NCI-H774 (cell line): ENCODE measurements at regions not wholly inside any gene's neighbourhood (a gene's known extent, or its start where the extent isn't known, plus 50 kb on each side); places are given as distances from the start of the nearest gene placed in this dataset.
"Not testable (repeated sequence)": the region's sequence is repeated elsewhere in the genome, so short reads cannot be mapped to it uniquely, and the experiment has no call there.

Source experiments
- DNase-seq: peaks from one replicate; lab custom pipeline; 2025; lab: John Stamatoyannopoulos, UW

- DNase-seq, result no peak
Observed at GRCh38 chr10:35993591-35994515, 351.8 kb upstream of the FZD8 start.

GRCh38 chr10:35992107-35992506, 350.0 kb upstream of the FZD8 start:
- no peak for DNase-seq

- DNase-seq, result no peak
Observed at GRCh38 chr10:35986756-35987502, 344.8 kb upstream of the FZD8 start.

- DNase-seq, result no peak
Observed at GRCh38 chr10:35979116-35979515, 337.0 kb upstream of the FZD8 start.

- DNase-seq, result peak; percentile 45
Observed at GRCh38 chr10:35973912-35974591, 332.0 kb upstream of the FZD8 start.

DNA sequence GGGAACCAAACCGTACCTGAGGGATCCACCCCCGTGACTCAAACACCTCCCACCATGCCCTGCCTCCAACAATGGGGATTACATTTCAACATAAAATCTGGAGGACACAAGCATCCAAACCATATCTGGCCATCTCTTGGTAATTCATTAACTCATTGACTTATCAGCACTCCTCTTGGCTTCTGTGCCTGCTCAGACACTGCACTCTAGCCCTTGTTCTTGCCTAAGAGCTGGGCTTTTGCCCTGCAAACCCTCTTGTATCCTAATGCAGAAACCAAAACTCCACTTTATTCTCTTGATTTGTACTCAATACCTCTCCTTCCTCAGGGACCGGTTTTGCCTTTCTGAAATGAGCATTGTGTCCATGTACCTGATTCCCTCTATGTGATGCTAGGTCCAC, 330.2 kb upstream of the FZD8 start:
- DNase-seq, result no peak

GRCh38 chr10:35971397-35971796, 329.3 kb upstream of the FZD8 start:
- no peak for DNase-seq

GRCh38 chr10:35963685-35964084, 321.6 kb upstream of the FZD8 start:
- DNase-seq, result no peak

GRCh38 chr10:35961501-35961900, 319.4 kb upstream of the FZD8 start:
- DNase-seq, result no peak

DNA sequence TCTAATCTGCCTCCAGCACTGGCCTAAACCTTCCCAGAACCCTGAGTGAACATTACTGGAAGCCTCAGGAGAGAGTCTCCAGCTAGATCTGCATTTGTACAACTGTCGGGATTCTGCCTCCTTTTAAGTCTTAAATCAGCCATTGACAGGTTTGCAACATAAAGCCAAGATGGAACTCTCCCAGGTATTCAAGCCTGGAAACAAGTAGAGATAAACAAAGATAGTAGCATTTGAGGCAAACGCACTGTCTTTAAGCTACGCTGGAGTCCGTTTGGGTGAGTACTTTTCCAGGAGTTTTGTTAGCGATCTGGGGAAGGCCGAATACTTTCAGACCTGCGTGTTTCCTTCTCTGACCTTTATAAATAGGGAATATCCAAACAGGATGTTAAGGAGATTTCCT, 317.2 kb upstream of the FZD8 start:
- DNase-seq, result no peak

- DNase-seq, result not testable (repeated sequence)
Observed at GRCh38 chr10:35958609-35959008, 316.5 kb upstream of the FZD8 start.

DNA sequence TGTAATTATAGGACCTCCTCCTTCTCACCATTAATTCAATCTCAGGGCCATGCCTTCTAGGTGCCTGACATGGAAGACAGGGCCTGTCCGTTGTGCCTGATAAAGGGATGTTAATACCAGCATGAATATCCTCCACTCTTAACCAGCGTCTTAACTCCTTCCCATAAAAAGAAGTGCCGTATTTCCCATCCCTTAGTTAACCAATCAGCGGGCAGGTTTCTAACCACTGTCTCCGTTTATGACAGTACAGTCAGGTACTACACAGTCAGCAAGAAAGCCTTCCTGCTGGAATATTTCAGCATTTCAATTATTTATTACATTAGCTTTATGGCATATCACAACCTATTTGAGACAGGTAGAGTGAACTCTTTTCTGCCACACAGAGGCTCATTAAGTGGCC, 308.6 kb upstream of the FZD8 start:
- no peak for DNase-seq

GRCh38 chr10:35950226-35950625, 308.1 kb upstream of the FZD8 start:
- DNase-seq, result no peak

DNA sequence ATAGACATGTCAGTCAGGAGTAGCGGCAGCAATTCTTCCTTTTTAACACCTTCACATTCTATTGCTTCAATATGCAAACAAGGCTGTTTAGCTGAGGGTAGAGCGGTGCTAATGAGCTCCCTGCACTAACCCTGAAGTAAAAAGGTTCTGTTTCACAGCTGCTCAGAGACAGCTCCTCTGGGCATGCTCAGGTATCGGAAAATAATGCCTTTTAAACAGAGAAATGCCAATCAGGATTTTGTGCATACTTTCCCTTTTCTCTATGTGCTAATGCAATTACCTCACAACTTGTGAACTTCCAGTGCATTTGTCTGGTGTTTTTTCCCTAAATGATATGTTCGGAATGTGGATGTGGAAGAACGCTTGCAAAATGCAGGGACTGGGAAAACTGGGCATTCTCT, 307.7 kb upstream of the FZD8 start:
- no peak for DNase-seq

DNA sequence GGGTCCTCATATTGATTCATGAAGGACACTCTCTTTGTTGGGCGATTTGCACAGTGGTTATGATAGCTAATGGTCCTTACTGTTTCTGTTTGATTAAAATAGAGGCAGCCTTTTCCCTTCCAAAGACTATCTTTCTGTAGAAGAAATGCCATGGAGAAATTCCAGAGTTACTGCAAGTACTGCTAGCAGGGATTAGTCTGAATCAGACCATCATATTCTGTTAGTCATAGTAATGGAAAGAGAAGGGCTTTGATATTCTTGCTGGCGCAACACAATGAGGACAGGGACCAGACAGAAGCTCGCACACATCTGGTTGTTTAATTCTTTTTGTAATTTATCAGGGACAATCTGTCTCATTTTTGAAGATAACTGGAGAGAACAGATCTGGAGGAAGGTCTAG, 304.5 kb upstream of the FZD8 start:
- DNase-seq, result no peak

- DNase-seq, result no peak
Observed at GRCh38 chr10:35942057-35942456, 300.0 kb upstream of the FZD8 start.

DNA sequence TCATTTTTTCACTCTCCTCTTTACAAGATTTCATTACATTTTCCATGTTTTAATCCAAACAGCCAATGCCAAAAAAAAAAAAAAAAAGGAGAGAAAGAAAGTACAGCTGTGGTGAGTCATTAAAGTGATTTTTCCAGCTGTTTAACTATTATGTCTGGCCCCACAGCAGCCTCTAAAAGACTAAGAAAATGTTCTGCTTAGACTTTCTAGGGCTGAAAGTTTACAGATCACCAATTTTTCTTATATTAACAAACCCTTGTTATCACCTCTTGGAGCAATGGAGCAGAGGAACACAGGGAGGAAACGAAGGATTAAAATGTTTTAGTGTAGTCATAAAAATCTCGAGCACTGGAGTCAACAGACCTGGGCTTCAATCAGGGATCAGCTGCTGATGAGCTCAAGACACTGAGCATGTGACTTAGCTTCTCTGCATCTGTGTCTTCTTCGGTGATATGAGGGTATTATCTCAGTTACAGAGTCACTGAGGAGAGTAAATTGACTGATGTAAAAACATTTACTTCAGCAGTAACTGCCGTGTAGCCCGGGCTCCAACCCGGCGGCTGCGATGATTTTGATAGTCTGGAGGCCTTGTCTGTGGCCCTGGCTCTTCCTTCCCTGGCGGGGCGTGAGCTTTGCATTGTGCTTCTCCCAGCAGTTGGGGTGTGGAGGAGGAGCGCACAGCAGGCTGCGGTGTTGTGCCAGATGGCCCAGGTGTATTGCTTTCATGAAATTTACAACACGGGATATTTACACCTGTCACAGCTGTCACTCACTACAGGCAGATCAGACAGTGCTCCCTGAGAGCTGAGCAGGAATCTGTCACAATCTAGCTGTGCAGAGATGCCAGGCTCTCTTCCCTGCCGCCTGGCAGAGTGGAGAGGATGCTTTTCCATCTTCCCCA, 298.3 kb upstream of the FZD8 start:
- no peak for DNase-seq

GRCh38 chr10:35938160-35938559, 296.1 kb upstream of the FZD8 start:
- DNase-seq, result no peak

GRCh38 chr10:35937546-35937945, 295.4 kb upstream of the FZD8 start:
- DNase-seq, result no peak

DNA sequence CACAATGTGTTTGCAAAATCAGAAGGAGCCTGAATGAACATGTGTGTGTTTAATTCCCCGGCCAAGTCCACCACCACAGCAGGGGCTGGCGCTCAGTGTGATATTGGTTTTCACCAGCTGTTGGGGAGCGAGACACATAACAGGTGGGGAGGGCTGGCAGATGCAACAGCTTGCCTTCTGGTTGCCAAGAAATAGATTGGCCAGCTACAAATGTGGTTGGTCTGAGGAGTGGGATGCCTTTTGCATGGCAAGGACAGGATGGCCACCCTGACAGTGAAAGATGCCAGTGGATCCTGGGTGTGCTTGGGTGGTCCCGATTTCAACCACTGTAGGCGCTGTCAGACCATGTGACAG, 292.5 kb upstream of the FZD8 start:
- no peak for DNase-seq

- no peak for DNase-seq
Observed at GRCh38 chr10:35933940-35934641, 292.0 kb upstream of the FZD8 start.
